ENCODE measurements at regions not wholly inside any gene's neighbourhood (a gene's known extent, or its start where the extent isn't known, plus 50 kb on each side); places are given as distances from the start of the nearest gene placed in this dataset.
A peak's percentile ranks its signal among the peaks of the same experiment; 100 is the strongest.

DNA sequence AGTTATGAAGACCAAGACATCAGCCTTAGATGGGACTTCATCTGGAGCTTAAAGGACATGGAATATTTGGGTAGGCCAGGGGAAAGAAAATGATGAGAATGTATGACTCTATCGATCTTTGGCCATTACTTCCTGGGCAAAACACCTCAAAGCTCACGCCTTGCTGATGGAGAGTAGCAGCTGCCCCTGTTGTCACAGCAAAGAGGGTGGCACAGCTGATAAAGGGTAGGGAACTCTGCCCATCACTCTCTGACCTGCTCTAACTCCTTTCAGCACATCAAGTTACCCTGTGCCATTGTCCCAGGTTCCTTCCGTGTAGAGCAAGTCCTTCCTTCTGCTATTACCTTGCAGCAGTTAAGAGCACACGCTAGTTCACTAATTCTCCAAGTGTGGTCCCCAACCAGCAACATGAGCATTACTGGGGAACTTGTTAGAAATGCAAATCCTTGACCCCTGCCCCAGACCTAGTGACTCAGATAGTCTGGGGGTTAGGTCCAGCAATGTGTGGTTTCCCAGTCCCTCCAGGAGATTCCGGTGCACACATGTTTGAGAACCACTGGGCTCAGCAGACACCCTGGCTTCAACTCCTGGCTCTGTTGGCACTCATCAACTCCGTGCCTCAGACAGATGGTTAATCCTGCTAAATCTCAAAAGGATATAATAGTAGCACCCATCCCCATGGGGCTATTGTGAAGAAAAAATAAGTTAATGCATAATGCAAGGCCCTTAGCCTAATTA lies 93.7 kb upstream of the EEA1 start:
- Mint-ChIP-seq H3K9me3 (no peaks in the 10 kb centered on the region), H3K27ac (no peak overlapping the region), H3K36me3 (ENCODE audit: low read depth) (no peaks in the 10 kb centered on the region), H3K27me3 (ENCODE audit: low read depth) (no peaks in the 10 kb centered on the region), H3K4me1 (no peaks in the 10 kb centered on the region), H3K4me3 (no peak overlapping the region)
- TF ChIP-seq, protein P1, sequence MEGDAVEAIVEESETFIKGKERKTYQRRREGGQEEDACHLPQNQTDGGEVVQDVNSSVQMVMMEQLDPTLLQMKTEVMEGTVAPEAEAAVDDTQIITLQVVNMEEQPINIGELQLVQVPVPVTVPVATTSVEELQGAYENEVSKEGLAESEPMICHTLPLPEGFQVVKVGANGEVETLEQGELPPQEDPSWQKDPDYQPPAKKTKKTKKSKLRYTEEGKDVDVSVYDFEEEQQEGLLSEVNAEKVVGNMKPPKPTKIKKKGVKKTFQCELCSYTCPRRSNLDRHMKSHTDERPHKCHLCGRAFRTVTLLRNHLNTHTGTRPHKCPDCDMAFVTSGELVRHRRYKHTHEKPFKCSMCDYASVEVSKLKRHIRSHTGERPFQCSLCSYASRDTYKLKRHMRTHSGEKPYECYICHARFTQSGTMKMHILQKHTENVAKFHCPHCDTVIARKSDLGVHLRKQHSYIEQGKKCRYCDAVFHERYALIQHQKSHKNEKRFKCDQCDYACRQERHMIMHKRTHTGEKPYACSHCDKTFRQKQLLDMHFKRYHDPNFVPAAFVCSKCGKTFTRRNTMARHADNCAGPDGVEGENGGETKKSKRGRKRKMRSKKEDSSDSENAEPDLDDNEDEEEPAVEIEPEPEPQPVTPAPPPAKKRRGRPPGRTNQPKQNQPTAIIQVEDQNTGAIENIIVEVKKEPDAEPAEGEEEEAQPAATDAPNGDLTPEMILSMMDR (IDR thresholded peaks at IDR 0.05; ENCODE audit: unreplicated experiment in 3 of 3): no peak

DNA sequence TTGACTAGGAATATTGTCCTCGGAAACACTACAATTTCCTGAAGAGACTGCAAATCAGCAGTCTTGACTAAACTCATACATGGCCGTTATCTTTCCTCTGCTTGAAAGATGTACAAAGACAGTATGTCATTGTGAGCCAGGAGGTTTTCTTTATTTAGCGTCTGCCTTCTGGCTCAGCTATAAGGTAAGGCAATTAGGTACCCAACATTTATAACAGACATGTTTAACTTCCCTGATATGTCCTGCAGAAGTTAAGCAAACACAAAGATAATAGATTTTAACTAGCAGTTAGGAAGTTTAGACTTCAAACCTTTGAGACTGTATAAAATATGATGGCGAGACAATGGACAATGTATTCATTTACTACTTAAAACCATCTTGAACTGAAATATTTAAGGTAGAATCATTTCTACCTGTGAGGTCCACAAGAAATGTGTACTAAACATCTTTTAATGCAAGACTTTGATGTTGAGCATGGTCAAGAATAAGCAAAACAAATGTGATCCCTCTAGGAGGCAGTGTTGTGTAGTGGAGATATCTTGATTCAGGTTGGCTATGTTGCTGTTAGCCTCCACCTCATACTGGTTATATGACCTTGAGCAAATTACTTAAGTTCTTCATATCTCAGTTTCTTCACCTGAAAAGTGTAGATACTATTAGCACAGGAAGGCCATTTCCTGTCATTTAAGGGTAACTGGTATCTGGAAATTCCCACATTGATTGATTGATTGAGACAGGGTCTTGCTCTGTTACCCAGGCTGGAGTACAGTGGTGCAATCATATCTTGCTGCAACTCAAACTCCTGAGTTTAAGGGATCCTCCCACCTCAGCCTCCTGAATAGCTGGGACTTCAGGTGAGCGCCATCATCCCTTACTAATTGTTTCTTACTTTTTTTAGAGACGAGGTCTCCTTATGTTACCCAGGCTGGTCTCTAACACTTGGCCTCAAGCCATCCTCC lies 96.3 kb upstream of the EEA1 start:
- H3K27me3 Mint-ChIP-seq (ENCODE audit: low read depth): no peaks in the 10 kb centered on the region
- no peaks in the 10 kb centered on the region for H3K4me1 Mint-ChIP-seq
- no peak overlapping the region for H3K27ac Mint-ChIP-seq
- no peaks in the 10 kb centered on the region for H3K9me3 Mint-ChIP-seq
- TF ChIP-seq, protein P1 (IDR thresholded peaks at IDR 0.05; ENCODE audit: unreplicated experiment in 3 of 3): peak; percentile 27 to 53 (median 28)
- no peak overlapping the region for H3K4me3 Mint-ChIP-seq
- no peaks in the 10 kb centered on the region for H3K36me3 Mint-ChIP-seq (ENCODE audit: low read depth)

DNA sequence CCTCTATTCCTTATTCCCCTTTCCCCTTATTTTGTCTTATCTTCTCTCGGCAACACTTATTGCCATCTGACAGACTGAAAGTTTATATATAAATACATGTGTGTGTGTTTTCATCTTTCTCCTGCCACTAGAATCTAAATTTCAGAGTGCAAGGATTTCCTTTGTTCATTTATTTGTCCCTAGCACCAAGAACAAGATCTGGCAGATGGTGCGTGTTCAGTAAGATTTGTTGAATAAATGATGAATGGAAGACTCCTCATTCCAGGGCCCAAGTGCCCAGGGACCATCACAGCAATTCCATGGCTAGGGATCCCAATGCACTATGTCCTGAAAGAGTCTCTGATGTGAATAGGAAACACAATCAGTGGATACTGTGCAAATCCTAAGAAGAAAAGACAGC lies 97.9 kb upstream of the EEA1 start:
- Mint-ChIP-seq H3K27ac (no peak overlapping the region), H3K4me1 (no peaks in the 10 kb centered on the region), H3K4me3 (no peak overlapping the region), H3K9me3 (no peaks in the 10 kb centered on the region), H3K27me3 (ENCODE audit: low read depth) (no peaks in the 10 kb centered on the region), H3K36me3 (ENCODE audit: low read depth) (no peaks in the 10 kb centered on the region)
- TF ChIP-seq, protein P1 (IDR thresholded peaks at IDR 0.05; ENCODE audit: unreplicated experiment in 3 of 3): no peak

DNA sequence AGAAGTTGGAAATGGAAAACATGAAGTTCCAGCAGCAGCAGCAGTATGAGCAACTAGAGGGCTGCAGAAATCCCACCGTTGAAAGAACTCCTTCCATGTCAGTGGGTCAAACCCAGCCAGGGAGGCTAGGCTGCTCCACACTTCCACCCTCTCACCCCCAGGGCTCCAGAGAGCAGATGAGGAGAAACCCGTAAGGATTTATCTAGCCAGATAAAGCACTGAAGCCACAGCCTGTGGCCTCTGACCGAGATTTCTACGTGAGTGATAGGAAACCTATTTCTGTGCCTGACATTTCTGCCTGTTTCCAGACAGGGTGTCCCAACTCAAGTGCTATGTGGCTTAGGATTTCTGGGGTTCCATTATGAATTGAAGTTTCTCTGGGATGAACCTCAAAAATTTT lies 100.0 kb upstream of the EEA1 start:
- Mint-ChIP-seq H3K36me3 (ENCODE audit: low read depth) (no peaks in the 10 kb centered on the region), H3K27ac (no peak overlapping the region), H3K4me1 (no peaks in the 10 kb centered on the region), H3K9me3 (no peaks in the 10 kb centered on the region), H3K27me3 (ENCODE audit: low read depth) (no peaks in the 10 kb centered on the region), H3K4me3 (no peak overlapping the region)
- TF ChIP-seq, protein P1 (IDR thresholded peaks at IDR 0.05; ENCODE audit: unreplicated experiment in 3 of 3): no peak

DNA sequence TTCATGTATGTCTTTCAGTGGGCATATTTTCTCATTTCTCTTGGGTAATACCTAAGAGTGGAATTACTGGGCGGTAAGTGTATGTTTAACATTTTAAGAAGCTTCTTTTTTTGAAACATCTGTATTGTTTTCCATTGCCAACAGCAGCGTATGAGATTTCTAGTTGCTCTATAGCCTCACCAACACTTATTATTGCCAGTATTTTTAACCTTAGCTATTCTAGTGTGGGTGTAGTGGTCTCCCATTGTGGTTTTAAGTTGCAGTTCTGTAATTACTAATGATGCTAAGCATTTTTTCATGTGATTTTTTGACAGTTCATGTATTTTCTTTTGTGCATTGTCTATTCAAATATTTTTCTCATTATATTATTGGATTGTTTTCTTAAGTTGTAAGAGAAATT lies 101.9 kb upstream of the EEA1 start:
- TF ChIP-seq, protein P1 (IDR thresholded peaks at IDR 0.05; ENCODE audit: unreplicated experiment in 3 of 3): no peak
- no peak overlapping the region for H3K4me3 Mint-ChIP-seq

More for the DNA sequence above, 101.9 kb upstream of the EEA1 start:
- Mint-ChIP-seq H3K4me1 (no peaks in the 10 kb centered on the region), H3K9me3 (no peaks in the 10 kb centered on the region), H3K36me3 (ENCODE audit: low read depth) (no peaks in the 10 kb centered on the region), H3K27me3 (ENCODE audit: low read depth) (no peaks in the 10 kb centered on the region), H3K27ac (no peak overlapping the region)

All from nephron (organoid).